Right atrium auricular region (tissue), 2 donors: ENCODE measurements at regions not wholly inside any gene's neighbourhood (a gene's known extent, or its start where the extent isn't known, plus 50 kb on each side); places are given as distances from the start of the nearest gene placed in this dataset.

ENCODE experiments used
- DNase-seq: peaks from one replicate; pipeline ENCODE4 v3.0.0-alpha.2; 2019; ENCODE audit warnings: low spot score
- H3K27ac ChIP-seq, 2 donors: fragments of 200-600 bp; sonication (generic); 1 replicate in 1 of 2; 2 replicates in 1 of 2; pipeline ENCODE4 v1.5.1; 2016 to 2019
- H3K27me3 ChIP-seq, 2 donors: fragments of 200-600 bp; sonication (generic); one replicate each; pipeline versions ENCODE4 v1.5.1 to v1.6.0; 2017 to 2019
- H3K36me3 ChIP-seq: fragments of 200-600 bp; sonication (generic); one replicate; pipeline ENCODE4 v1.5.1; 2016
- H3K4me1 ChIP-seq, 2 donors: fragments of 200-600 bp; sonication (generic); one replicate each; pipeline versions ENCODE4 v1.5.1 to v1.6.0; 2017 to 2019
- H3K4me3 ChIP-seq, 2 donors: fragments of 200-600 bp; sonication (generic); 1 replicate in 1 of 2; 2 replicates in 1 of 2; pipeline ENCODE4 v1.5.1; 2017 to 2019; ENCODE audit warnings: mild to moderate bottlenecking in 1 of 2, moderate library complexity in 1 of 2
- H3K9me3 ChIP-seq, 2 donors: fragments of 200-600 bp; sonication (generic); one replicate each; pipeline ENCODE4 v1.5.1; 2019
- TF ChIP-seq, protein P1 (sequence below), 2 donors: fragments of 200-600 bp; sonication (generic); IDR thresholded peaks; one replicate each; pipeline ENCODE4 v1.5.1; 2019; ENCODE audit warnings: antibody characterized with exemption in 2 of 2

GRCh38 chr4:43882470-43882869 is 566.1 kb downstream of the KCTD8 start:
- H3K36me3 ChIP-seq = no peaks in the 10 kb centered on the region
- no peaks in the 10 kb centered on the region for H3K9me3 ChIP-seq
- TF ChIP-seq, protein P1, sequence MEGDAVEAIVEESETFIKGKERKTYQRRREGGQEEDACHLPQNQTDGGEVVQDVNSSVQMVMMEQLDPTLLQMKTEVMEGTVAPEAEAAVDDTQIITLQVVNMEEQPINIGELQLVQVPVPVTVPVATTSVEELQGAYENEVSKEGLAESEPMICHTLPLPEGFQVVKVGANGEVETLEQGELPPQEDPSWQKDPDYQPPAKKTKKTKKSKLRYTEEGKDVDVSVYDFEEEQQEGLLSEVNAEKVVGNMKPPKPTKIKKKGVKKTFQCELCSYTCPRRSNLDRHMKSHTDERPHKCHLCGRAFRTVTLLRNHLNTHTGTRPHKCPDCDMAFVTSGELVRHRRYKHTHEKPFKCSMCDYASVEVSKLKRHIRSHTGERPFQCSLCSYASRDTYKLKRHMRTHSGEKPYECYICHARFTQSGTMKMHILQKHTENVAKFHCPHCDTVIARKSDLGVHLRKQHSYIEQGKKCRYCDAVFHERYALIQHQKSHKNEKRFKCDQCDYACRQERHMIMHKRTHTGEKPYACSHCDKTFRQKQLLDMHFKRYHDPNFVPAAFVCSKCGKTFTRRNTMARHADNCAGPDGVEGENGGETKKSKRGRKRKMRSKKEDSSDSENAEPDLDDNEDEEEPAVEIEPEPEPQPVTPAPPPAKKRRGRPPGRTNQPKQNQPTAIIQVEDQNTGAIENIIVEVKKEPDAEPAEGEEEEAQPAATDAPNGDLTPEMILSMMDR (IDR thresholded peaks at IDR 0.05) = no peak
- no peak for DNase-seq
- no peaks in the 10 kb centered on the region for H3K4me1 ChIP-seq
- no peaks in the 10 kb centered on the region for H3K27me3 ChIP-seq
- no peak overlapping the region for H3K27ac ChIP-seq
- no peak overlapping the region for H3K4me3 ChIP-seq

DNA sequence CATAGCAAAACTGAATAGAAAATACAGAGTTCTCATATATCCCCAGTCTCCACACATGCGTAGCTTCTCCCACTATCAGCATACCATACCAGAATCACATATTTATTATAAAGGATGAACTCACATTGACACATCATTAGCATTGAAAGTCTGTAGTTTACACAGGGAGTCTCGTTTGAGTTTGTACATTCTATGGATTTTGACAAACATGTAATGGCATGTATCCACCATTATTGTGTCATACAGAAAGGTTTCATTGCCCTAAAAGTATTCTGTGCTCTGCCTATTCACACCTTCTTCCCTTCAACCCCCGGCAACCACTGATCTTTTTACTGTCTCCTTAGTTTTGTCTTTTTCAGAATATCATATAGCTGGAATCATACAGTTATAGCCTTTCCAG is 562.4 kb downstream of the KCTD8 start:
- TF ChIP-seq, protein P1 (IDR thresholded peaks at IDR 0.05) = no peak
- H3K36me3 ChIP-seq = no peaks in the 10 kb centered on the region
- no peaks in the 10 kb centered on the region for H3K9me3 ChIP-seq
- no peak overlapping the region for H3K27ac ChIP-seq
- no peaks in the 10 kb centered on the region for H3K4me1 ChIP-seq
- no peaks in the 10 kb centered on the region for H3K27me3 ChIP-seq
- DNase-seq = no peak
- no peak overlapping the region for H3K4me3 ChIP-seq

GRCh38 chr4:43898836-43899235 is 549.8 kb downstream of the KCTD8 start:
- Histone ChIP-seq H3K36me3 (no peaks in the 10 kb centered on the region), H3K27ac (no peak overlapping the region), H3K4me1 (no peaks in the 10 kb centered on the region), H3K27me3 (no peaks in the 10 kb centered on the region), H3K9me3 (no peaks in the 10 kb centered on the region), H3K4me3 (no peak overlapping the region)
- TF ChIP-seq, protein P1 (IDR thresholded peaks at IDR 0.05) = no peak
- no peak for DNase-seq

- H3K36me3 ChIP-seq = no peaks in the 10 kb centered on the region
- H3K27me3 ChIP-seq = no peaks in the 10 kb centered on the region
- H3K4me1 ChIP-seq = no peaks in the 10 kb centered on the region
- H3K9me3 ChIP-seq = no peaks in the 10 kb centered on the region
- H3K4me3 ChIP-seq = no peak overlapping the region
- DNase-seq = no peak
- H3K27ac ChIP-seq = no peak overlapping the region
- TF ChIP-seq, protein P1 (IDR thresholded peaks at IDR 0.05) = no peak
Measured at GRCh38 chr4:43903456-43903855, 545.2 kb downstream of the KCTD8 start.

GRCh38 chr4:43918377-43918776 is 530.2 kb downstream of the KCTD8 start:
- Histone ChIP-seq H3K27me3 (no peaks in the 10 kb centered on the region), H3K27ac (no peak overlapping the region), H3K9me3 (peaks cover 0 to 13% of the 10 kb centered on the region in 2 donors), H3K36me3 (no peaks in the 10 kb centered on the region), H3K4me1 (no peaks in the 10 kb centered on the region), H3K4me3 (no peak overlapping the region)
- no peak for DNase-seq
- TF ChIP-seq, protein P1 (IDR thresholded peaks at IDR 0.05) = no peak

DNA sequence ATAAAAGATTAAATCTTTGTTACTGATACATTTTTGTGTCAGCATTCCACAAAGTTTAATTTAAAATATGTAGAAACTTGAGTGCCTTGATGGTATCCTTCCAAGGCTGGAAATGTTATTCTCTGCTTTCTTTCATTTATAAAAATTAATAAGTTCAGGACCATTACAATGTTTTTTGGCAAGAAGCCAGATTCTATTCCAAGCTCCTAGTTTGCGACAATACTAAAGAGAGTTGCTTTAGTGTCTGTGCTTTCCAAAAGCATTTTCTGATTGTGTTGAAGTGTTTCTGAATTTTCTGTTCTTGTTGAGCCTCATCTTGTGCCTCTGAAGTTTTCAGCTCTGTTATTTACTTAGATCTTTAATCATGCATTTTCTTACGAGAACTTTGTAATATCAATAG is 516.2 kb downstream of the KCTD8 start:
- no peak overlapping the region for H3K4me3 ChIP-seq
- TF ChIP-seq, protein P1 (IDR thresholded peaks at IDR 0.05) = no peak
- no peak overlapping the region for H3K27ac ChIP-seq
- no peaks in the 10 kb centered on the region for H3K4me1 ChIP-seq
- no peaks in the 10 kb centered on the region for H3K27me3 ChIP-seq
- no peaks in the 10 kb centered on the region for H3K9me3 ChIP-seq
- H3K36me3 ChIP-seq = no peaks in the 10 kb centered on the region
- DNase-seq = no peak
